Progenitor cell of endocrine pancreas (in vitro differentiated cells): ENCODE measurements at regions not wholly inside any gene's neighbourhood (a gene's known extent, or its start where the extent isn't known, plus 50 kb on each side); places are given as distances from the start of the nearest gene placed in this dataset.

Experiments used
- DNase-seq: peaks from one replicate; pipeline ENCODE4 v3.0.0; 2021; ENCODE audit warnings: low spot score; ENCODE audit not compliant: unreplicated experiment
- H3K27ac Mint-ChIP-seq: 2 replicates; pipeline ENCODE4 v1.8.0; 2021; ENCODE audit warnings: mild to moderate bottlenecking, moderate library complexity, mixed read lengths
- H3K27me3 Mint-ChIP-seq: 2 replicates; pipeline ENCODE4 v1.8.0; 2021; ENCODE audit warnings: mixed read lengths
- H3K36me3 Mint-ChIP-seq: 2 replicates; pipeline ENCODE4 v1.8.0; 2022; ENCODE audit warnings: mixed read lengths; ENCODE audit not compliant: insufficient read depth
- H3K4me1 Mint-ChIP-seq: 2 replicates; pipeline ENCODE4 v1.8.0; 2021; ENCODE audit warnings: low read depth, mixed read lengths
- H3K4me3 Mint-ChIP-seq: 2 replicates; pipeline ENCODE4 v1.8.0; 2021; ENCODE audit warnings: low read depth, mild to moderate bottlenecking, moderate library complexity, mixed read lengths
- H3K9me3 Mint-ChIP-seq: 2 replicates; pipeline ENCODE4 v1.8.0; 2021; ENCODE audit warnings: low read depth, mixed read lengths
- TF ChIP-seq, protein P1 (sequence below): fragments of 200-600 bp; sonication (generic); IDR thresholded peaks from one replicate; pipeline ENCODE4 v1.5.0; 2021; ENCODE audit warnings: antibody characterized with exemption, mild to moderate bottlenecking; ENCODE audit not compliant: unreplicated experiment

DNA sequence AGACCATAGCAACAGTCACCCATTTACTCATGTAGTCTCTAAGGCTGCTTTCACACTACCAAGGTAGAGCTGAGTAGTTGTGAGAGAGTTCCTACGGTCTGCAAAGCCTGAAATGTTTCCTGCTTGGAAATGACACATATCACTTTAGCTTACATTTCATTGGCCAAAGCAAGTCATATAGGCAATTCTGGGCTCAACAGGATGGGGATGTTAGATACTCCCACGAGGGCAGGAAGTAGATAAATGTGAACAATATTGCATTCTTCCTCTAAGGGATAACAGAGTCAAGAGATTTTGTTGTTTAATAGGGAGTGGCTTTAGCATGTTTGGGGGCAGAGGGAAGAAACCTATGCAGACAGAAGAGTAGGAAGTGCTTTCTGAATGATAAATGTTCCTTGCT, 355.6 kb upstream of the THRB start:
- no peak for DNase-seq
- no peak overlapping the region for H3K27ac Mint-ChIP-seq
- TF ChIP-seq, protein P1, sequence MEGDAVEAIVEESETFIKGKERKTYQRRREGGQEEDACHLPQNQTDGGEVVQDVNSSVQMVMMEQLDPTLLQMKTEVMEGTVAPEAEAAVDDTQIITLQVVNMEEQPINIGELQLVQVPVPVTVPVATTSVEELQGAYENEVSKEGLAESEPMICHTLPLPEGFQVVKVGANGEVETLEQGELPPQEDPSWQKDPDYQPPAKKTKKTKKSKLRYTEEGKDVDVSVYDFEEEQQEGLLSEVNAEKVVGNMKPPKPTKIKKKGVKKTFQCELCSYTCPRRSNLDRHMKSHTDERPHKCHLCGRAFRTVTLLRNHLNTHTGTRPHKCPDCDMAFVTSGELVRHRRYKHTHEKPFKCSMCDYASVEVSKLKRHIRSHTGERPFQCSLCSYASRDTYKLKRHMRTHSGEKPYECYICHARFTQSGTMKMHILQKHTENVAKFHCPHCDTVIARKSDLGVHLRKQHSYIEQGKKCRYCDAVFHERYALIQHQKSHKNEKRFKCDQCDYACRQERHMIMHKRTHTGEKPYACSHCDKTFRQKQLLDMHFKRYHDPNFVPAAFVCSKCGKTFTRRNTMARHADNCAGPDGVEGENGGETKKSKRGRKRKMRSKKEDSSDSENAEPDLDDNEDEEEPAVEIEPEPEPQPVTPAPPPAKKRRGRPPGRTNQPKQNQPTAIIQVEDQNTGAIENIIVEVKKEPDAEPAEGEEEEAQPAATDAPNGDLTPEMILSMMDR: no peak
- H3K36me3 Mint-ChIP-seq: no peaks in the 10 kb centered on the region
- H3K27me3 Mint-ChIP-seq: peaks cover 3% of the 10 kb centered on the region
- H3K4me3 Mint-ChIP-seq: no peak overlapping the region
- H3K4me1 Mint-ChIP-seq: no peaks in the 10 kb centered on the region
- H3K9me3 Mint-ChIP-seq: no peaks in the 10 kb centered on the region

DNA sequence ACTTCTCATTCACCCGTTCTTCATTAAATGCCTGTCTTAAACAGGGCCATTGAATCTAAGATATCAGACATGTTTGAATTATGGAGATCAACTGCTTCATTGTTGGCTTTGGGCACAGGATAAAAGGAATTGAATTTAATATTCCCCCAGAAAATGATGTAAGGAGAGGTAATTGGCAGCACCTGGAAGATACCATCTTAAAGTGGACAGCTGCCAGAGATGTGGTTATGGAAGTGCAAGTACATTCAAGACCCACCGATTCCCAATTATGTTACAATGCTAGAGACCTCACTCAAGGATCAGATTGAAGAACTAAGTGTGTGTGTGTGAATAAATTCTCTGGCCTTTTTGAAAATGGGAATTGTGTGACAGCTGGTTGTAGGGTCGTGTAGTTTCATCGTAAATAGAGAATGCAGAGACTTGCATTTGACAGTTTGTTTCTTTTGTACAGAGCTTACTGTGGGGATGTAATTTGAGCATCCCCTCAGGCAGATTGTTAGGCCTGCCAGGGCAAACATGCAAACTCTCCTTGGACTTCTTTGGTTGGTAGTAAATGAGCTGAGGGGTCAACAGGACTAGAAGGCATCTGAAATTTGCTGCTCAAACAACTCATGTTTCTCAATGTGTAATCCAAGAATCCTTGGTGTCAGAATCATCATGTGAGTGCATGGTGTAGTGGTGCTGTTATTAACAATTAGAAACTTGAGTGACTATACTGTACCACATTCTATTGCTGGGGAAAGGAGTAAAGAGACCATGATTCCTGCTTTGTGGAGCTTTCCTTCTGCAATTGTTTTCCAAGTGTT, 359.2 kb upstream of the THRB start:
- DNase-seq: no peak
- Mint-ChIP-seq H3K4me1 (no peaks in the 10 kb centered on the region), H3K9me3 (no peaks in the 10 kb centered on the region), H3K27ac (no peak overlapping the region), H3K27me3 (no peaks in the 10 kb centered on the region), H3K36me3 (no peaks in the 10 kb centered on the region), H3K4me3 (no peak overlapping the region)
- TF ChIP-seq, protein P1: no peak

DNA sequence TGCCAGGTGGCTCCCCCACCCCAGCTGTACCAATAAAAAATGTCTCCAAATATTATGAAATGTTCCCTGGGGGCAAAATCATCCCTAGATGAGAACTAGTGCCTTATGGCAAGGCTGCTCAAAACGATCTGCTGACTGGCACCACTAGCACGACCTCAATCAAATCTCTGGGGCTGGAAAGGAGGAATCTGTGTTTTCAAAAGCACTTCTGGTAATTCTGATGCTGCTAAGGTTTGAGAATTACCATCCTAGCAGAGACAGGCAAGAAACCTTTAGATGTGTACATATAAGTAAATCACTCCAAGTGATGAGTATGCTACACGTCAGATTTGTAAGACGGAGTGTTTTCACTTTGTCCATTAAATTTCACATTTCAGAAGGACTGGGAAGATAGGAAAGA, 360.1 kb upstream of the THRB start:
- Mint-ChIP-seq H3K9me3 (no peaks in the 10 kb centered on the region), H3K4me1 (no peaks in the 10 kb centered on the region), H3K4me3 (no peak overlapping the region), H3K36me3 (no peaks in the 10 kb centered on the region), H3K27ac (no peak overlapping the region), H3K27me3 (no peaks in the 10 kb centered on the region)
- no peak for DNase-seq
- TF ChIP-seq, protein P1: no peak

DNA sequence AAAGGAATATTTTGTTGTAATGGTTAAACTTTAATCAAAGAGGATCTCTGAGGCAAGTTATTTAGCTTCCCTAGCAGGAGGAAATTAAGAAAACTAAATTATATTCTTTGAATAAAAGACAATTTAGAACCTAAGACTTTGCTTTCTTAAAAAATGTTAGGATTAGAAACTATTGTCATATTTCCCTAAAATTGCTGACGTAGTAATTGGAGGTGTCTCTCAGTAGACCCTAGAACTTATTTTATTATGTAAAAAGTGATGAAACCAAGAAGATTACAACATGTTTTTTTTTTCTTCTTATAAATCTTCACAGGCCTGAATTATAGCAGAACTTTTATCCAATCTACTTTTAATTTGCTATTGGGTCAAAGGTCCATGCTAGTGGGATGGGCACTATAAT, 363.3 kb upstream of the THRB start:
- DNase-seq: no peak
- no peaks in the 10 kb centered on the region for H3K9me3 Mint-ChIP-seq
- H3K27me3 Mint-ChIP-seq: peaks cover 5% of the 10 kb centered on the region
- H3K4me1 Mint-ChIP-seq: peaks cover 6% of the 10 kb centered on the region
- TF ChIP-seq, protein P1: no peak
- no peak overlapping the region for H3K27ac Mint-ChIP-seq
- no peak overlapping the region for H3K4me3 Mint-ChIP-seq
- no peaks in the 10 kb centered on the region for H3K36me3 Mint-ChIP-seq

DNA sequence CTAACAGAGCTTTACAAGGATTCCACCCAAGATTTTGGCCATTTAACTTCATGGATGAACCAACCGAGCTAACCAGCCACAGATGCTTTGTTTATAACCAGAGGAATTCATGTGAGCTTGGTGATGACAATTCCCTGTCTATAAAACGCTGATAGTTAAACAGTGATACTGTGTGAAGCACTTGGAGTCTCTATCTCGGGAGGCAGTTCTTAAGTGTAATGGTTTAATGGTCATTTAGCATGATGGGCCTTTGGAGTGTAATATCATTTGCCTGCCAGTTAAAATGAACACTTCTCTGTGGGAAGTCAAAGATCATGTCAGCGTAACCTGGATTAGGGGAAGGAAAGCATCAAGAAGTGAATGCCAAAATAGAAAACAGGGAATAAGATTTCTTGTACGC, 368.6 kb upstream of the THRB start:
- TF ChIP-seq, protein P1: no peak
- no peaks in the 10 kb centered on the region for H3K36me3 Mint-ChIP-seq
- H3K4me1 Mint-ChIP-seq: peaks cover 6% of the 10 kb centered on the region
- DNase-seq: no peak
- no peak overlapping the region for H3K27ac Mint-ChIP-seq
- H3K27me3 Mint-ChIP-seq: peaks cover 8% of the 10 kb centered on the region
- H3K9me3 Mint-ChIP-seq: no peaks in the 10 kb centered on the region
- H3K4me3 Mint-ChIP-seq: no peak overlapping the region
